ENCODE measurements at regions not wholly inside any gene's neighbourhood (a gene's known extent, or its start where the extent isn't known, plus 50 kb on each side); places are given as distances from the start of the nearest gene placed in this dataset.

DNA sequence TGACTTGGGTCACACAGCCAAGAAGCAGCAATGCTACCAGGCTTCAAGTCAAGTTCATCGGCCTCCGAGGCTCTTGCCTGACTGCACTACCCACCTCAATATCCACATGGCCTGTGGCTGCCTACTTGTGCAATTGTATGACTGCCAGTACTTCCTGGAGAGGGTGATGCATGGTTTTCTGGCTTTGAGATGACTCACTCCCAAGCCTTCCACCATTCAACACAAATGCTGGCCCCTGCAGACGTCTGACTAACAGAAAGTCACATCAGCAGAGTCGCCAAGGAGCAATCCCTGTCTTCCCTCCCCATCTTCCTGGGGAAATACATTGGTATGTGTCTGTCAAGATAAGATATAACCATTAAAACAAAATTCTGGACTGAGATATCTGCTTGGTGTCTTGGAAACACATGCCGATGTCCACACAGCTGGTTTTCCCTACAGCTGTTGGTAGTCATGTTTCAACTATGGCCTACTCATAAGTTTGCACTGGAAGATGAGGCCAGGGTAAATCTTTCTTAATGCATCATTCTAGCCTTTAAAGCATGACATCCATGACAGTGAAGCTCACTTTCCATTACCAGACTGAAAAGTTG is 79.6 kb upstream of the SPATA12 start:
- TF ChIP-seq, protein P1, sequence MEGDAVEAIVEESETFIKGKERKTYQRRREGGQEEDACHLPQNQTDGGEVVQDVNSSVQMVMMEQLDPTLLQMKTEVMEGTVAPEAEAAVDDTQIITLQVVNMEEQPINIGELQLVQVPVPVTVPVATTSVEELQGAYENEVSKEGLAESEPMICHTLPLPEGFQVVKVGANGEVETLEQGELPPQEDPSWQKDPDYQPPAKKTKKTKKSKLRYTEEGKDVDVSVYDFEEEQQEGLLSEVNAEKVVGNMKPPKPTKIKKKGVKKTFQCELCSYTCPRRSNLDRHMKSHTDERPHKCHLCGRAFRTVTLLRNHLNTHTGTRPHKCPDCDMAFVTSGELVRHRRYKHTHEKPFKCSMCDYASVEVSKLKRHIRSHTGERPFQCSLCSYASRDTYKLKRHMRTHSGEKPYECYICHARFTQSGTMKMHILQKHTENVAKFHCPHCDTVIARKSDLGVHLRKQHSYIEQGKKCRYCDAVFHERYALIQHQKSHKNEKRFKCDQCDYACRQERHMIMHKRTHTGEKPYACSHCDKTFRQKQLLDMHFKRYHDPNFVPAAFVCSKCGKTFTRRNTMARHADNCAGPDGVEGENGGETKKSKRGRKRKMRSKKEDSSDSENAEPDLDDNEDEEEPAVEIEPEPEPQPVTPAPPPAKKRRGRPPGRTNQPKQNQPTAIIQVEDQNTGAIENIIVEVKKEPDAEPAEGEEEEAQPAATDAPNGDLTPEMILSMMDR (IDR thresholded peaks at IDR 0.05; ENCODE audit: low read depth, low read length): no peak
- DNase-seq (ENCODE audit: low read depth, low spot score): peak; percentile 96
- H3K4me3 ChIP-seq (ENCODE audit: low read depth, low read length): no peak overlapping the region
- in situ Hi-C loops (cut with HindIII; ENCODE audit: low sequenced_read_pairs): loop anchor here (25.0 kb wide), 1 partner anchor 106 kb away; no protein-coding TSS in a partner anchor

DNA sequence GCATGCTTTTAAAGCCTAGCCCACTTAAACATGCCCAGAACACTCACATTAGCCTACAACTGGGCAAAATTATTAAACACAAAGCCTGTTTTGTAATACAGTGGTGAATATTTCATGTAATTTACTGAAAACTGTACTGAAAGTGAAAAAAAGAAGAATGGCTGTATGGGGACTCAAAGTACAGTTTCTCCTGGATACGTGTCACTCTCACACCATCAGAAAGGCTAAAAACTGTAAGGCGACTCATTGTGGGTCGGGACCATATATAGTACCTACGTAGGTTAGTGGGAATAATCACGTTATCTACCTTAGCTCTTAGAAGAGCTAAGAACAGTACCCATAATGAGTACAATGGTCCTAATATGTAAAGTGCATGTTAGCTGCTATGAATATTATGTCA is 80.2 kb upstream of the SPATA12 start:
- no peak overlapping the region for H3K4me3 ChIP-seq (ENCODE audit: low read depth, low read length)
- in situ Hi-C loops (cut with HindIII; ENCODE audit: low sequenced_read_pairs): loop anchor here (25.0 kb wide), 1 partner anchor 107 kb away; no protein-coding TSS in a partner anchor
- TF ChIP-seq, protein P1 (IDR thresholded peaks at IDR 0.05; ENCODE audit: low read depth, low read length): no peak
- no peak for DNase-seq (ENCODE audit: low read depth, low spot score)

DNA sequence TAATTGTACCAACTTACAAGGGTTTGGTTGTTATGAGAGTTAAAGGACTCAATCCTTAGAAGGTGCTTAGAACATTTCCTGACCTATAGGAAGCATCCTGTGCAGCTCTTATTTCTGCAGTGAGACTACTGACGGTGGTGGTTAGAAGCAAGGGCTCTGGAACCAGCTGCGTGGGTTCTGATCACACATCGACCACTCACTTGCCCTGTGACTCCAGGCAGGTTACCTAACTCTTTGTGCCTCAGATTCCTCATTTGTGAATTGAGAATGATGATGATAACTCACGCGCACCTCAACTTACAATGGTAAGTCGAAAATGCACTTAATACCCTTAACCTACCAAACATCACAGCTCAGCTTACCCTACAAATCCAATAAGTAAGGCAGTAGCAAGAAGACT is 80.7 kb upstream of the SPATA12 start:
- no peak overlapping the region for H3K4me3 ChIP-seq (ENCODE audit: low read depth, low read length)
- TF ChIP-seq, protein P1 (IDR thresholded peaks at IDR 0.05; ENCODE audit: low read depth, low read length): no peak
- in situ Hi-C loops (cut with HindIII; ENCODE audit: low sequenced_read_pairs): loop anchor here (25.0 kb wide), 1 partner anchor 108 kb away; no protein-coding TSS in a partner anchor
- DNase-seq (ENCODE audit: low read depth, low spot score): no peak

DNA sequence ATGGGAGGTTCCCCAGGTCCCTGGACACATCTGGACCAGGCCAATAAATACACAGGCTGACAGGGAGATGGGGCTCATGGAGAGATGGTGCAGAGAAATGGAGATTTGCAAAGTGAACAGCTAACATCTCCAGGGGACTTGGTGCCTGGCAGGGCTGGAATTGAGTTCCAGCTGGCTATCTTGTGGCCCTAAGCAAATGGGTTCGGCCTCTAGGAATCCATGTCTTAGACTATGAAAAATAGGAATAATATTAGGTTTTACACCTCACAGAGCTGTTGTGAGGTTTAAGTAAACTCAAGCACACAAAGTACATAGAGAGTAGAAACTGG is 82.9 kb upstream of the SPATA12 start:
- TF ChIP-seq, protein P1 (IDR thresholded peaks at IDR 0.05; ENCODE audit: low read depth, low read length): no peak
- DNase-seq (ENCODE audit: low read depth, low spot score): no peak
- in situ Hi-C loops (cut with HindIII; ENCODE audit: low sequenced_read_pairs): loop anchor here (25.0 kb wide), 1 partner anchor 110 kb away; no protein-coding TSS in a partner anchor
- no peak overlapping the region for H3K4me3 ChIP-seq (ENCODE audit: low read depth, low read length)

DNA sequence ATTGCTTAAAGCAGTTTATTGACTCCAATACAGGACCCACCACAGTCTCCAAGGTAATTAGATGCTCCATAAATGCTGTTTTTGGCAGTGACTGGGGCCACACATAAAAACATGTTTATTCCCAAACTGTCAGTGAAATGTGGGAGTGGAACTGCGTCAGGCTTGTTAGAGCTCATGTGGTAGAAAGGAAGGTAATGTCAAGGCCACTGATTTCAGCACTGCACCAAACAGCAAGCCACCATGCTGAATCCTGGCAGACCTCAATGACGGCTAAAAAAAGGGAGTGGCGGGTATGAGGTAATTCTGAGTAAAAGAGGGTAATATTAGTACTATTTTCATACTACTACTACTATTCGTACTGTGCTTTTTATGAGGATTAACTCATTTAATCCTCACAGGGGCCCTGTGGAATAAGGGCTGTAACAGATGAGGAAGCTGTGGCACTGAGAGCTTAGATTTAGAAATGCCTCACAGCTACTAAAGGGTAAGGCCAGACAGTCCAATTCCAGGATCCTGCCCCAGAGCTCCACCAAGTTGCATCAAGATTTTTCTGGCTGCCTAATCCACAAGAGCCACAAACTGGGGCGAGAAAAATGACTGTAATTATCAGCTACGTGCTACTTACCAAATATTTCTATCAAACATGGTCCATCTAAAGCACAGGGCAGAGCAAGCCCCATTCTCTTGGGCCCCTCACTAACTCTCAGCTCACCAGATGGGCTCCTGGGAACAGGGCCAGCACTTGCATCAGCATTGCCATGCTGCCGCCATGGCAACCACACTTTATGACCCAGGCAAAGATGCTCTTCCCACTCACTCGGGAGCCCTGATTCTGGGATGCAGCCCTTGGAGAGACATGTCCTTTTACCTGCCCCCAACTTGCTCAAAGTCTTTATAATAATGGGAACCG is 83.6 kb upstream of the SPATA12 start:
- in situ Hi-C loops (cut with HindIII; ENCODE audit: low sequenced_read_pairs): loop anchor here (25.0 kb wide), 1 partner anchor 110 kb away; no protein-coding TSS in a partner anchor
- TF ChIP-seq, protein P1 (IDR thresholded peaks at IDR 0.05; ENCODE audit: low read depth, low read length): no peak
- DNase-seq (ENCODE audit: low read depth, low spot score): peak; percentile 65
- no peak overlapping the region for H3K4me3 ChIP-seq (ENCODE audit: low read depth, low read length)

DNA sequence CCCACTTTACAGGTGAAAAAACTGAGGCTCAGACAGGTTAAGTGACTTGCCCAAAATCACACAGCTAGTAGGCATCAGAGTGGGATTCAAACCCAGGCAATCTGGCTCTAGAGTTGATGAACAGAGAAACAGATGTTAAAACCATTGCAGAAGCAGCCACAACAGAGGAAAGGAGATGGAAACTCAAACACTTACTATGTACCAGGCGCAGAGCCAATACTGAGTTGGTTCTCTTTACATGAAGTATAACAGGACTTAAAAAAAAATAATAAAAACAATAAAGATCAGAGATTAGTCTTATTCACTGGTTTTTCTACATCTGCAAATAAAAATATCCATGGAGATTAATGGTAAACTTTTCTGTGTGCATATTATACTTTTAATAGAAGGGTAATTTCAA is 84.9 kb upstream of the SPATA12 start:
- no peak overlapping the region for H3K4me3 ChIP-seq (ENCODE audit: low read depth, low read length)
- in situ Hi-C loops (cut with HindIII; ENCODE audit: low sequenced_read_pairs): loop anchor here (25.0 kb wide), 1 partner anchor 112 kb away; no protein-coding TSS in a partner anchor
- peak; percentile 67 for DNase-seq (ENCODE audit: low read depth, low spot score)
- TF ChIP-seq, protein P1 (IDR thresholded peaks at IDR 0.05; ENCODE audit: low read depth, low read length): no peak
